HK-2 (cell line): ENCODE measurements at regions not wholly inside any gene's neighbourhood (a gene's known extent, or its start where the extent isn't known, plus 50 kb on each side); places are given as distances from the start of the nearest gene placed in this dataset.

ENCODE experiments used
- DNase-seq: peaks from one replicate; pipeline ENCODE4 v3.0.0-alpha.2; 2018; ENCODE audit not compliant: unreplicated experiment

GRCh38 chr9:36764364-36765076 is 191.8 kb downstream of the MELK start:
- DNase-seq = no peak

- DNase-seq = no peak
Observed at GRCh38 chr9:36765077-36765390, 192.3 kb downstream of the MELK start.

GRCh38 chr9:36765468-36766341 is 193.0 kb downstream of the MELK start:
- DNase-seq = no peak

GRCh38 chr9:36768677-36769076 is 196.0 kb downstream of the MELK start:
- no peak for DNase-seq

- no peak for DNase-seq
Observed at GRCh38 chr9:36770025-36770424, 197.3 kb downstream of the MELK start.

DNA sequence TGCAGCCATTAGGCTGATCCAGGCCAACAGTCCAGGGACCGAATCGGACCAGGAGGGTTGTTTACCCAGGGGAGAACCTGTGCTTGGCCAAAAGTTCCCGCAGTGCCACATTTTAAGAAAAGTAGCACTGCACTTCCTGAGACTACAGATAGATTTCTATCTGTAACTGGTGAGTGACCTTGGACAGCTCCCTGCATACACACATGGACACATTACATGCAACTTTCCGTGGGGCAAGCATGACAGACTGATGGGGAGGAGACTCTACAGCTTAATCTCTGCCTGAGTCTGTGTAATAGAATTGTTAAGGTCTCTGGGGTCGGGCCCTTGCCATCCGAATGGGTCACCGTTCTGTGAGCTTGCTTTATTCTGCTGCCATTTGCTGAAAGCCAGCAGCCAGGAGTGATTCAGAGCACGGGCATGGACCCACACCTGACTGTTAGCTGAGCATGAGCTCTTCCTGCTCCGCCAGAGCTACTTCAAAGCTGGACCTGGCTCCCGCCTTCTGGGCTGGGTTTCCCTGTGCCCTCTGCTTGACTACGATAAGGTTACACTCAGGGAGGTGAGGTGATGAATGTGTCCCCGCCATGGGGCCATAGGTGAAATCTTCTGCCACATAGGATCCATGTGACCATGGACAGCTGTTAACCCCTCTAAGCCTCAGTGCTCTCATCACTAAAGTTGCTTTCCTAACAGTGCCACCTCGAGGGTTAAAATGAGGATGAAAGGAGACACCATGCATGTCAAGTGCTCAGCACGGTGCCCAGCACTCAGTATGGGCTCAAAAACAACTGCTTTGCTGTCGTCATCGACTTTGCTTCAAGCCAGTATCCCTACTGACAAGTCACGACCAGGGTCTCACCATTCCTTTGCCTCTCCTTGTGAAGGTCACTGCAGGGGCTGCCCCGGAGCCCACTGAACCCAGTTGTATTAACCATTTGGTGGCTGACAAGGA is 200.0 kb downstream of the MELK start:
- no peak for DNase-seq

GRCh38 chr9:36778682-36779081 is 206.0 kb downstream of the MELK start:
- no peak for DNase-seq

GRCh38 chr9:36779582-36779981 is 206.9 kb downstream of the MELK start:
- DNase-seq = no peak

- DNase-seq = no peak
Observed at GRCh38 chr9:36780186-36780585, 207.5 kb downstream of the MELK start.

- peak; percentile 48 for DNase-seq
Observed at GRCh38 chr9:36781533-36781932, 208.8 kb downstream of the MELK start.
